HCT116 (cell line): ENCODE measurements at regions not wholly inside any gene's neighbourhood (a gene's known extent, or its start where the extent isn't known, plus 50 kb on each side); places are given as distances from the start of the nearest gene placed in this dataset.

Source experiments
- ATAC-seq: fragments of 200-7000 bp; cut with Tn5 transposase; 2 replicates; pipeline ENCODE4 v1.9.1; 2020; ENCODE audit warnings: mild to moderate bottlenecking, moderate library complexity
- BruUV-seq: library from RNA; stranded (reverse); fragments of 400-500 nt; replicated peaks from 2 replicates; lab custom pipeline; 2021; lab: Mats Ljungman, UMichigan
- CTCF ChIA-PET: fragments of 300-600 bp; sonication (Branson Sonifier 250); formaldehyde crosslinking; loops from one replicate; lab custom pipeline; 2021; ENCODE audit warnings: antibody characterized with exemption; lab: Charles Lee
- POLR2A ChIA-PET: fragments of 300-600, 350-600 bp; sonication (Branson Sonifier 250); formaldehyde crosslinking; loops from one replicate; lab custom pipeline; 2021; ENCODE audit warnings: antibody characterized with exemption; lab: Charles Lee
- RAD21 ChIA-PET, 2 experiments: fragments of 300-600 bp; sonication (Branson Sonifier 250); formaldehyde crosslinking; loops; one replicate each; lab custom pipeline; 2023; ENCODE audit warnings: low total read pairs in 2 of 2; ENCODE audit not compliant: uncharacterized antibody in 2 of 2, unreplicated experiment in 2 of 2, low non-redundant PET in 1 of 2; lab: Charles Lee
- DNase-seq: peaks from one replicate; pipeline ENCODE4 v3.0.0-alpha.2; 2010; ENCODE audit warnings: low read depth, low spot score
- H2AFZ ChIP-seq: fragments of 200-600 bp; shearing (Covaris generic), sonication (generic); 2 replicates; pipeline ENCODE4 v1.6.1; 2017; ENCODE audit warnings: low read depth, mixed run types, mixed read lengths, antibody characterized with exemption, low read length; ENCODE audit not compliant: poor library complexity, severe bottlenecking
- H3K27ac ChIP-seq: 2 replicates; pipeline ENCODE4 v1.5.1; 2012; ENCODE audit warnings: low read depth, low read length
- H3K27me3 ChIP-seq: fragments of 200-600 bp; sonication (generic); 2 replicates; pipeline ENCODE4 v1.6.1; 2016; ENCODE audit warnings: mixed run types, low read length, mixed read lengths; ENCODE audit not compliant: insufficient read depth
- H3K36me3 ChIP-seq, 2 experiments: fragments of 200-500 bp in 1 of 2; fragments of 200-600 bp in 1 of 2; sonication (Bioruptor generic) in 1 of 2; sonication (generic) in 1 of 2; 2 replicates each; pipeline versions ENCODE4 v1.5.1 to v1.6.1; 2014 to 2016; ENCODE audit warnings: low read length in 2 of 2, inconsistent platforms in 1 of 2, mixed read lengths in 1 of 2, mixed run types in 1 of 2; ENCODE audit not compliant: insufficient read depth in 2 of 2, control insufficient read depth in 1 of 2
- H3K4me1 ChIP-seq, 2 experiments: fragments of 200-600 bp in 1 of 2; sonication (generic) in 1 of 2; 2 replicates each; pipeline versions ENCODE4 v1.5.1 to v1.6.1; 2012 to 2017; ENCODE audit warnings: low read length in 2 of 2, inconsistent platforms in 1 of 2, mild to moderate bottlenecking in 1 of 2, mixed read lengths in 1 of 2, mixed run types in 1 of 2, moderate library complexity in 1 of 2; ENCODE audit not compliant: insufficient read depth in 2 of 2, control insufficient read depth in 1 of 2
- H3K4me2 ChIP-seq: fragments of 200-600 bp; sonication (generic); 2 replicates; pipeline ENCODE4 v1.6.1; 2017; ENCODE audit warnings: mixed run types, low read length, mixed read lengths
- H3K4me3 ChIP-seq, 2 experiments: fragments of 200-600 bp in 1 of 2; sonication (generic) in 1 of 2; replicated peaks in 1 of 2; 2 replicates each; pipeline ENCODE4 v1.5.1; 2011 to 2016; ENCODE audit warnings: low read length in 2 of 2, control low read depth in 1 of 2, low read depth in 1 of 2, mild to moderate bottlenecking in 1 of 2, mixed read lengths in 1 of 2, mixed run types in 1 of 2
- H3K79me2 ChIP-seq: fragments of 200-600 bp; sonication (generic); 2 replicates; pipeline ENCODE4 v1.6.1; 2017; ENCODE audit warnings: mild to moderate bottlenecking, mixed run types, low read length, moderate library complexity, mixed read lengths; ENCODE audit not compliant: insufficient read depth
- H3K9ac ChIP-seq: fragments of 200-600 bp; sonication (generic); 2 replicates; pipeline ENCODE4 v1.6.1; 2016; ENCODE audit warnings: low read length, mixed read lengths
- H3K9me2 ChIP-seq: fragments of 200-600 bp; sonication (generic), shearing (Covaris generic); 2 replicates; pipeline ENCODE4 v1.6.1; 2017; ENCODE audit warnings: mixed run types, mild to moderate bottlenecking, moderate library complexity; ENCODE audit not compliant: insufficient read depth
- H3K9me3 ChIP-seq, 2 experiments: fragments of 200-500 bp in 1 of 2; fragments of 200-600 bp in 1 of 2; sonication (Bioruptor generic) in 1 of 2; sonication (generic) in 1 of 2; 2 replicates each; pipeline ENCODE4 v1.6.1; 2014 to 2017; ENCODE audit warnings: low read length in 2 of 2, mixed read lengths in 2 of 2, inconsistent platforms in 1 of 2, low read depth in 1 of 2, mild to moderate bottlenecking in 1 of 2, mixed run types in 1 of 2, moderate library complexity in 1 of 2; ENCODE audit not compliant: control insufficient read depth in 1 of 2, insufficient read depth in 1 of 2
- H4K20me1 ChIP-seq: fragments of 200-600 bp; sonication (generic), shearing (Covaris generic); 2 replicates; pipeline ENCODE4 v1.6.1; 2017; ENCODE audit warnings: mixed run types, mild to moderate bottlenecking, moderate library complexity; ENCODE audit not compliant: insufficient read depth
- CBX3 ChIP-seq: IDR thresholded peaks from 2 replicates; pipeline ENCODE4 v1.6.1; 2012; ENCODE audit warnings: low read depth
- EZH2 ChIP-seq: fragments of 200-600 bp; sonication (generic); IDR thresholded peaks from 2 replicates; pipeline ENCODE4 v1.6.1; 2017; ENCODE audit warnings: antibody characterized with exemption, mixed run types
- EZH2phosphoT487 ChIP-seq: fragments of 200-600 bp; IDR thresholded peaks from 2 replicates; pipeline ENCODE4 v1.6.1; 2018; ENCODE audit warnings: antibody characterized with exemption, borderline replicate concordance
- FOSL1 ChIP-seq: IDR thresholded peaks from 2 replicates; pipeline ENCODE4 v1.6.1; 2012; ENCODE audit warnings: low read depth
- JUND ChIP-seq: IDR thresholded peaks from 2 replicates; pipeline ENCODE4 v1.6.1; 2012
- POLR2A ChIP-seq: IDR thresholded peaks from 2 replicates; pipeline ENCODE4 v1.7.0; 2011; ENCODE audit warnings: borderline replicate concordance; ENCODE audit not compliant: insufficient read depth, insufficient read length; ENCODE audit errors: extremely low read depth
- SP1 ChIP-seq: IDR thresholded peaks from 2 replicates; pipeline ENCODE4 v1.6.1; 2012; ENCODE audit warnings: low read depth
- SRF ChIP-seq: IDR thresholded peaks from 2 replicates; pipeline ENCODE4 v1.6.1; 2012; ENCODE audit warnings: low read depth
- YY1 ChIP-seq: IDR thresholded peaks from 2 replicates; pipeline ENCODE4 v1.6.1; 2011; ENCODE audit warnings: low read length, low read depth, moderate library complexity, mild to moderate bottlenecking; ENCODE audit not compliant: insufficient replicate concordance; ENCODE audit errors: extremely low read depth
- ZNF274 ChIP-seq: fragments of 200-500 bp; sonication (Bioruptor generic); IDR thresholded peaks from 2 replicates; pipeline ENCODE4 v1.6.1; 2014; ENCODE audit warnings: mild to moderate bottlenecking, low read depth, low read length, inconsistent platforms
- intact Hi-C: fragments of 100-400 bp; cut with micrococcal nuclease; formaldehyde crosslinking; loops from 2 replicates; pipeline ENCODE4 v1.10.0; 2022
- TF ChIP-seq, protein P1 (sequence below): IDR thresholded peaks from 2 replicates; pipeline ENCODE4 v1.6.1; 2011; ENCODE audit warnings: mild to moderate bottlenecking, low read length, moderate library complexity; ENCODE audit not compliant: insufficient replicate concordance; ENCODE audit errors: extremely low read depth

DNA sequence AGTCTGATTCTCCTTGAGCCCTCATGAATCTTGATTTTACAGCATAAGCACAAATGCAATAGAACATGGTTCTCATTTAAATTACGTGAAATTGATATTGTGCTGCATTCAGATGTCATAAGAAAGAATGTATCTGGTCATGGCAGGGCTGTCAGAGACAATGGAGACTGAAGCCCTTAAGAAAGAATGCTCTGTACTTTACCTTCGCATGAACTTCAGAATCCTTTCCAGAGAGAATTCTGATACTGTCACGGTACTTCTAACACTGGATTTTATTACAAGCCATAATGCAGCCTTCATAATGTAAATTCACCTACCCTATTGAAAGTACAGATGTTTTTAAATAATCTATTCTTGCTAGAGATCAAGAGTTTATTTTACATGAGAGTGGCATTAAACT lies 677.9 kb upstream of the ADGRL3 start:
- CTCF ChIA-PET: no interaction called here
- no peaks in the 10 kb centered on the region for H3K79me2 ChIP-seq
- no peaks in the 10 kb centered on the region for H3K27me3 ChIP-seq
- no peak for TF ChIP-seq SRF
- TF ChIP-seq EZH2phosphoT487: no peak
- TF ChIP-seq FOSL1: no peak
- TF ChIP-seq, protein P1, sequence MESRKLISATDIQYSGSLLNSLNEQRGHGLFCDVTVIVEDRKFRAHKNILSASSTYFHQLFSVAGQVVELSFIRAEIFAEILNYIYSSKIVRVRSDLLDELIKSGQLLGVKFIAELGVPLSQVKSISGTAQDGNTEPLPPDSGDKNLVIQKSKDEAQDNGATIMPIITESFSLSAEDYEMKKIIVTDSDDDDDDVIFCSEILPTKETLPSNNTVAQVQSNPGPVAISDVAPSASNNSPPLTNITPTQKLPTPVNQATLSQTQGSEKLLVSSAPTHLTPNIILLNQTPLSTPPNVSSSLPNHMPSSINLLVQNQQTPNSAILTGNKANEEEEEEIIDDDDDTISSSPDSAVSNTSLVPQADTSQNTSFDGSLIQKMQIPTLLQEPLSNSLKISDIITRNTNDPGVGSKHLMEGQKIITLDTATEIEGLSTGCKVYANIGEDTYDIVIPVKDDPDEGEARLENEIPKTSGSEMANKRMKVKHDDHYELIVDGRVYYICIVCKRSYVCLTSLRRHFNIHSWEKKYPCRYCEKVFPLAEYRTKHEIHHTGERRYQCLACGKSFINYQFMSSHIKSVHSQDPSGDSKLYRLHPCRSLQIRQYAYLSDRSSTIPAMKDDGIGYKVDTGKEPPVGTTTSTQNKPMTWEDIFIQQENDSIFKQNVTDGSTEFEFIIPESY: no peak
- TF ChIP-seq EZH2: no peak
- TF ChIP-seq ZNF274: no peak
- TF ChIP-seq POLR2A: no peak
- no peak for TF ChIP-seq JUND
- TF ChIP-seq YY1: no peak
- TF ChIP-seq SP1: no peak
- no peak for TF ChIP-seq CBX3
- TF ChIP-seq, all 23 proteins: peak for 0
- BruUV-seq: no TSS peak
- H4K20me1 ChIP-seq: no peaks in the 10 kb centered on the region
- H2AFZ ChIP-seq: no peak overlapping the region
- peaks cover 8 to 21% of the 10 kb centered on the region in 2 experiments; a peak in 2 of 4 replicates for H3K9me3 ChIP-seq
- DNase-seq (no peak), ATAC-seq (no peak)
- H3K4me2 ChIP-seq: no peak overlapping the region
- ChIA-PET POLR2A (no interaction called here), RAD21 (no interaction called here)
- intact Hi-C loops: no loop called here
- H3K9ac ChIP-seq: no peak overlapping the region
- H3K4me3 ChIP-seq: no peak overlapping the region
- no peak overlapping the region for H3K27ac ChIP-seq
- H3K36me3 ChIP-seq: no peaks in the 10 kb centered on the region
- H3K9me2 ChIP-seq: no peaks in the 10 kb centered on the region
- no peaks in the 10 kb centered on the region for H3K4me1 ChIP-seq
